Caco-2 (cell line): ENCODE measurements at regions not wholly inside any gene's neighbourhood (a gene's known extent, or its start where the extent isn't known, plus 50 kb on each side); places are given as distances from the start of the nearest gene placed in this dataset.

Source experiments
- BruUV-seq: library from RNA; stranded (reverse); fragments of 400-500 nt; replicated peaks from 2 replicates; lab custom pipeline; 2021; lab: Mats Ljungman, UMichigan
- CTCF ChIA-PET: fragments of 300-600 bp; sonication (Branson Sonifier 250); formaldehyde crosslinking; loops from one replicate; lab custom pipeline; 2022; ENCODE audit warnings: antibody characterized with exemption; lab: Charles Lee
- POLR2A ChIA-PET: fragments of 300-600 bp; sonication (Branson Sonifier 250); formaldehyde crosslinking; loops from one replicate; lab custom pipeline; 2022; ENCODE audit warnings: antibody characterized with exemption; lab: Charles Lee
- DNase-seq, 2 experiments: peaks; one replicate each; pipeline versions ENCODE4 v3.0.0 to v3.0.0-alpha.2; 2020 to 2022
- H3K27me3 ChIP-seq: replicated peaks from 2 replicates; pipeline ENCODE4 v1.6.0; 2011; ENCODE audit warnings: low read length; ENCODE audit not compliant: control insufficient read depth, insufficient read depth
- H3K36me3 ChIP-seq: 2 replicates; pipeline ENCODE4 v1.5.1; 2011; ENCODE audit warnings: low read length; ENCODE audit not compliant: control insufficient read depth, insufficient read depth
- H3K4me1 ChIP-seq: fragments of 250-450 bp; sonication (Bioruptor Pico); 2 replicates; pipeline ENCODE4 v1.5.1; 2020; ENCODE audit warnings: mild to moderate bottlenecking
- H3K4me3 ChIP-seq: 2 replicates; pipeline ENCODE4 v1.5.1; 2011; ENCODE audit warnings: low read depth, mild to moderate bottlenecking, control low read depth, low read length
- H3K9me3 ChIP-seq: fragments of 250-450 bp; sonication (Bioruptor Pico); 2 replicates; pipeline ENCODE4 v1.5.1; 2020; ENCODE audit warnings: mild to moderate bottlenecking, moderate library complexity
- H3K27ac Mint-ChIP-seq: one replicate; pipeline ENCODE4 v1.8.0; 2022; ENCODE audit warnings: mixed read lengths; ENCODE audit not compliant: unreplicated experiment
- H3K27me3 Mint-ChIP-seq: one replicate; pipeline ENCODE4 v1.8.0; 2022; ENCODE audit warnings: mixed read lengths; ENCODE audit not compliant: insufficient read depth, unreplicated experiment
- H3K36me3 Mint-ChIP-seq: one replicate; pipeline ENCODE4 v1.8.0; 2022; ENCODE audit warnings: mild to moderate bottlenecking, mixed read lengths; ENCODE audit not compliant: insufficient read depth, unreplicated experiment
- H3K4me1 Mint-ChIP-seq: one replicate; pipeline ENCODE4 v1.8.0; 2022; ENCODE audit warnings: low read depth, mixed read lengths; ENCODE audit not compliant: unreplicated experiment
- H3K4me3 Mint-ChIP-seq: one replicate; pipeline ENCODE4 v1.8.0; 2022; ENCODE audit warnings: mild to moderate bottlenecking, moderate library complexity, mixed read lengths; ENCODE audit not compliant: unreplicated experiment
- H3K9me3 Mint-ChIP-seq: one replicate; pipeline ENCODE4 v1.8.0; 2022; ENCODE audit warnings: mixed read lengths; ENCODE audit not compliant: unreplicated experiment
- CTCF ChIP-seq, 2 experiments: fragments of 200-600 bp in 1 of 2; IDR thresholded peaks; 1 replicate in 1 of 2; 2 replicates in 1 of 2; pipeline versions ENCODE4 v1.5.1 to v1.8.0; 2011 to 2022; ENCODE audit warnings: antibody characterized with exemption in 1 of 2, control low read depth in 1 of 2, inconsistent platforms in 1 of 2, low read depth in 1 of 2, low read length in 1 of 2, mild to moderate bottlenecking in 1 of 2, moderate library complexity in 1 of 2; ENCODE audit not compliant: insufficient read depth in 1 of 2, severe bottlenecking in 1 of 2, unreplicated experiment in 1 of 2
- intact Hi-C: fragments of 100-400 bp; cut with micrococcal nuclease; formaldehyde crosslinking; loops from one replicate; pipeline ENCODE4 v1.10.0; 2022; ENCODE audit not compliant: unreplicated experiment

GRCh38 chr13:94776956-94777355 lies 64.6 kb upstream of the SOX21 start:
- Histone ChIP-seq H3K4me1 (no peaks in the 10 kb centered on the region), H3K36me3 (no peaks in the 10 kb centered on the region), H3K9me3 (no peaks in the 10 kb centered on the region), H3K4me3 (no peak overlapping the region), H3K27me3 (no peaks in the 10 kb centered on the region)
- DNase-seq: no peak
- no peak overlapping the region for H3K4me3 Mint-ChIP-seq
- H3K4me1 Mint-ChIP-seq: no peaks in the 10 kb centered on the region
- H3K9me3 Mint-ChIP-seq: no peaks in the 10 kb centered on the region
- H3K36me3 Mint-ChIP-seq: no peaks in the 10 kb centered on the region
- TF ChIP-seq CTCF (IDR thresholded peaks at IDR 0.05; ENCODE audit: insufficient read depth in 1 of 2, low read depth in 1 of 2, low read length in 1 of 2, severe bottlenecking in 1 of 2, unreplicated experiment in 1 of 2): no peak
- BruUV-seq: no TSS peak
- intact Hi-C loops: no loop called here
- H3K27ac Mint-ChIP-seq: no peak overlapping the region
- CTCF ChIA-PET: no interaction called here
- H3K27me3 Mint-ChIP-seq: peaks cover 2% of the 10 kb centered on the region
- POLR2A ChIA-PET: no interaction called here

GRCh38 chr13:94776300-94776699 lies 64.0 kb upstream of the SOX21 start:
- POLR2A ChIA-PET: no interaction called here
- no TSS peak for BruUV-seq
- H3K9me3 ChIP-seq: no peaks in the 10 kb centered on the region
- no peak for TF ChIP-seq CTCF (IDR thresholded peaks at IDR 0.05; ENCODE audit: insufficient read depth in 1 of 2, low read depth in 1 of 2, low read length in 1 of 2, severe bottlenecking in 1 of 2, unreplicated experiment in 1 of 2)
- CTCF ChIA-PET: no interaction called here
- H3K4me3 ChIP-seq: no peak overlapping the region
- no peaks in the 10 kb centered on the region for H3K9me3 Mint-ChIP-seq
- no peak overlapping the region for H3K4me3 Mint-ChIP-seq
- no peaks in the 10 kb centered on the region for H3K36me3 ChIP-seq
- DNase-seq: no peak
- intact Hi-C loops: no loop called here
- peaks cover 2% of the 10 kb centered on the region for H3K27me3 Mint-ChIP-seq
- H3K36me3 Mint-ChIP-seq: no peaks in the 10 kb centered on the region
- H3K27ac Mint-ChIP-seq: no peak overlapping the region
- H3K27me3 ChIP-seq: no peaks in the 10 kb centered on the region
- no peaks in the 10 kb centered on the region for H3K4me1 Mint-ChIP-seq
- no peaks in the 10 kb centered on the region for H3K4me1 ChIP-seq

GRCh38 chr13:94765814-94766213 lies 53.5 kb upstream of the SOX21 start:
- H3K36me3 ChIP-seq: no peaks in the 10 kb centered on the region
- BruUV-seq: no TSS peak
- intact Hi-C loops: no loop called here
- Mint-ChIP-seq H3K4me1 (no peaks in the 10 kb centered on the region), H3K4me3 (no peak overlapping the region), H3K9me3 (no peaks in the 10 kb centered on the region), H3K36me3 (no peaks in the 10 kb centered on the region), H3K27ac (no peak overlapping the region), H3K27me3 (peaks cover 25% of the 10 kb centered on the region)
- DNase-seq: no peak
- POLR2A ChIA-PET: no interaction called here
- CTCF ChIA-PET: no interaction called here
- H3K27me3 ChIP-seq: no peaks in the 10 kb centered on the region
- H3K4me1 ChIP-seq: no peaks in the 10 kb centered on the region
- TF ChIP-seq CTCF (IDR thresholded peaks at IDR 0.05; ENCODE audit: insufficient read depth in 1 of 2, low read depth in 1 of 2, low read length in 1 of 2, severe bottlenecking in 1 of 2, unreplicated experiment in 1 of 2): no peak
- H3K9me3 ChIP-seq: no peaks in the 10 kb centered on the region
- no peak overlapping the region for H3K4me3 ChIP-seq
